ENCODE measurements at regions not wholly inside any gene's neighbourhood (a gene's known extent, or its start where the extent isn't known, plus 50 kb on each side); places are given as distances from the start of the nearest gene placed in this dataset.

- TF ChIP-seq CTCF (IDR thresholded peaks at IDR 0.05; ENCODE audit: low read depth, low read length, missing input control), result no peak
- TF ChIP-seq ATF3 (IDR thresholded peaks at IDR 0.05), result no peak
- no peak for TF ChIP-seq ZBTB33 (IDR thresholded peaks at IDR 0.05)
Observed at GRCh38 chr1:81381881-81382280, 418.9 kb upstream of the ADGRL2 start.

All from liver (tissue), 3 donors.